PC-9 (cell line): ENCODE measurements at regions not wholly inside any gene's neighbourhood (a gene's known extent, or its start where the extent isn't known, plus 50 kb on each side); places are given as distances from the start of the nearest gene placed in this dataset.

Experiments used
- EZH2 ChIP-seq: fragments of 200-600 bp; sonication (generic); IDR thresholded peaks from 2 replicates; pipeline ENCODE4 v1.8.0; 2017; ENCODE audit warnings: antibody characterized with exemption, low read depth
- TF ChIP-seq, protein P1 (sequence below): fragments of 200-600 bp; sonication (generic); conservative IDR thresholded peaks from 2 replicates; pipeline ENCODE4 v1.6.1; 2017; ENCODE audit warnings: mixed run types, antibody characterized with exemption, mild to moderate bottlenecking, moderate library complexity

- TF ChIP-seq, protein P1, sequence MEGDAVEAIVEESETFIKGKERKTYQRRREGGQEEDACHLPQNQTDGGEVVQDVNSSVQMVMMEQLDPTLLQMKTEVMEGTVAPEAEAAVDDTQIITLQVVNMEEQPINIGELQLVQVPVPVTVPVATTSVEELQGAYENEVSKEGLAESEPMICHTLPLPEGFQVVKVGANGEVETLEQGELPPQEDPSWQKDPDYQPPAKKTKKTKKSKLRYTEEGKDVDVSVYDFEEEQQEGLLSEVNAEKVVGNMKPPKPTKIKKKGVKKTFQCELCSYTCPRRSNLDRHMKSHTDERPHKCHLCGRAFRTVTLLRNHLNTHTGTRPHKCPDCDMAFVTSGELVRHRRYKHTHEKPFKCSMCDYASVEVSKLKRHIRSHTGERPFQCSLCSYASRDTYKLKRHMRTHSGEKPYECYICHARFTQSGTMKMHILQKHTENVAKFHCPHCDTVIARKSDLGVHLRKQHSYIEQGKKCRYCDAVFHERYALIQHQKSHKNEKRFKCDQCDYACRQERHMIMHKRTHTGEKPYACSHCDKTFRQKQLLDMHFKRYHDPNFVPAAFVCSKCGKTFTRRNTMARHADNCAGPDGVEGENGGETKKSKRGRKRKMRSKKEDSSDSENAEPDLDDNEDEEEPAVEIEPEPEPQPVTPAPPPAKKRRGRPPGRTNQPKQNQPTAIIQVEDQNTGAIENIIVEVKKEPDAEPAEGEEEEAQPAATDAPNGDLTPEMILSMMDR = no peak
- no peak for TF ChIP-seq EZH2
Observed at GRCh38 chr14:82694820-82695219, 1161.2 kb upstream of the SEL1L start.
